Stomach (tissue), 8 donors: ENCODE measurements at regions not wholly inside any gene's neighbourhood (a gene's known extent, or its start where the extent isn't known, plus 50 kb on each side); places are given as distances from the start of the nearest gene placed in this dataset.

Source experiments
- DNase-seq, 2 donors: peaks; one replicate each; pipeline versions ENCODE4 v3.0.0 to v3.0.0-alpha.2; 2013 to 2019
- H3K27ac ChIP-seq, 5 donors: fragments of 200-600 bp in 4 of 5; sonication (generic) in 4 of 5; one replicate each; pipeline ENCODE4 v1.5.1; 2013 to 2019; ENCODE audit warnings: mild to moderate bottlenecking in 1 of 5, moderate library complexity in 1 of 5
- H3K27me3 ChIP-seq, 3 donors: fragments of 200-600 bp; sonication (generic); one replicate each; pipeline ENCODE4 v1.5.1; 2017 to 2019; ENCODE audit warnings: mixed run types in 1 of 3
- H3K36me3 ChIP-seq, 4 donors: fragments of 200-600 bp; sonication (generic); 1 replicate in 3 of 4; 2 replicates in 1 of 4; pipeline ENCODE4 v1.5.1; 2016 to 2019
- H3K4me1 ChIP-seq, 4 donors: fragments of 200-600 bp; sonication (generic); one replicate each; pipeline ENCODE4 v1.5.1; 2016 to 2019
- H3K4me3 ChIP-seq, 4 donors: fragments of 200-600 bp; sonication (generic) in 3 of 4; one replicate each; pipeline ENCODE4 v1.5.1; 2016 to 2019; ENCODE audit warnings: mild to moderate bottlenecking in 1 of 4
- H3K9me3 ChIP-seq, 4 donors: fragments of 200-600 bp; sonication (generic); one replicate each; pipeline ENCODE4 v1.5.1; 2016 to 2019
- CTCF ChIP-seq, 7 experiments: fragments of 450-650 bp in 4 of 7; fragments of 200-600 bp in 3 of 7; sonication (generic) in 3 of 7; IDR thresholded peaks; one replicate each; pipeline ENCODE4 v1.5.1; 2016 to 2019; ENCODE audit warnings: antibody characterized with exemption in 7 of 7, control low read depth in 2 of 7, mild to moderate bottlenecking in 1 of 7
- EP300 ChIP-seq: sonication (generic); formaldehyde crosslinking; IDR thresholded peaks from one replicate; pipeline ENCODE4 v1.6.1; 2017; ENCODE audit warnings: antibody characterized with exemption
- POLR2A ChIP-seq, 4 donors: fragments of 450-650 bp; IDR thresholded peaks; one replicate each; pipeline ENCODE4 v1.6.1; 2016; ENCODE audit warnings: antibody characterized with exemption in 4 of 4, control low read depth in 2 of 4, mild to moderate bottlenecking in 1 of 4, moderate library complexity in 1 of 4
- POLR2AphosphoS5 ChIP-seq, 3 donors: sonication (generic); formaldehyde crosslinking; IDR thresholded peaks; one replicate each; pipeline ENCODE4 v1.6.1; 2016; ENCODE audit warnings: antibody characterized with exemption in 3 of 3
- WGBS, 5 donors: extraction: QIAGEN DNeasy Blood & Tissue Kit in 3 of 5; methylation state at CpG; one replicate each; pipeline versions ENCODE4 v1.1.5 to v1.1.7; 2013 to 2018; 5-methylcytosine and 5-hydroxymethylcytosine counted together
- intact Hi-C: fragments of 100-400 bp; cut with DNase I; formaldehyde crosslinking; loops from one replicate; pipeline ENCODE4 v1.15.1; 2023; ENCODE audit warnings: low total_unique reads
- donor health status: healthy with polysubstance abuse.
- donor health status: Bipolar disorder and iron deficiency.
- donor health status: healthy.

GRCh38 chr4:180717451-180718033 is 1525.7 kb upstream of the TENM3 start:
- intact Hi-C loops, result no loop called here
- Histone ChIP-seq H3K4me3 (no peak overlapping the region), H3K27me3 (no peaks in the 10 kb centered on the region), H3K9me3 (no peaks in the 10 kb centered on the region), H3K4me1 (no peaks in the 10 kb centered on the region), H3K27ac (no peak overlapping the region), H3K36me3 (no peaks in the 10 kb centered on the region)
- TF ChIP-seq CTCF (IDR thresholded peaks at IDR 0.05), result no peak
- TF ChIP-seq EP300, result no peak
- TF ChIP-seq POLR2AphosphoS5 (IDR thresholded peaks at IDR 0.05), result no peak
- no peak for TF ChIP-seq POLR2A (IDR thresholded peaks at IDR 0.05)
- 57 to 75% (median 70%) methylated on average over 4 of the region's 4 CpGs for WGBS, 5 donors
- no peak for DNase-seq

DNA sequence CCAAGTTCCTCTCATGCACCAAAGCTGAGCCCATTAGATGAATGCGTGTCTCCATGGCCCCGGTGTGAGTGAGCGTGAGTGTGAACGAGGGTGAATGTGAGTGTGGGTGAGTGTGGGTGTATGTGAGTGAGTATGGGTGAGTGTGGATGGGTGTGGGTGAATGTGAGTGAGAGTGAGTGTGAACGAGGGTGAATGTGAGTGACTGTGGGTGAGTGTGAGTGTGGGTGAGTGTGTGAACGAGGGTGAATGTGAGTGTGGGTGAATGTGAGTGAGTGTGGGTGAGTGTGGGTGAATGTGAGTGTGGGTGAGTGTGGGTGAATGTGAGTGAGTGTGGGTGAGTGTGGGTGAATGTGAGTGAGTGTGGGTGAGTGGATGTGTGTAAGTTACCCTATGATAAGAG is 1521.8 kb upstream of the TENM3 start:
- TF ChIP-seq POLR2A (IDR thresholded peaks at IDR 0.05) (no peak), EP300 (no peak), CTCF (IDR thresholded peaks at IDR 0.05) (no peak), POLR2AphosphoS5 (IDR thresholded peaks at IDR 0.05) (no peak)
- H3K4me3 ChIP-seq, result no peak overlapping the region
- intact Hi-C loops, result no loop called here
- no peaks in the 10 kb centered on the region for H3K4me1 ChIP-seq
- no peaks in the 10 kb centered on the region for H3K36me3 ChIP-seq
- no peak overlapping the region for H3K27ac ChIP-seq
- no peaks in the 10 kb centered on the region for H3K9me3 ChIP-seq
- 66 to 86% (median 76%) methylated on average over 6 of the region's 6 CpGs for WGBS, 5 donors
- DNase-seq, result no peak
- no peaks in the 10 kb centered on the region for H3K27me3 ChIP-seq

DNA sequence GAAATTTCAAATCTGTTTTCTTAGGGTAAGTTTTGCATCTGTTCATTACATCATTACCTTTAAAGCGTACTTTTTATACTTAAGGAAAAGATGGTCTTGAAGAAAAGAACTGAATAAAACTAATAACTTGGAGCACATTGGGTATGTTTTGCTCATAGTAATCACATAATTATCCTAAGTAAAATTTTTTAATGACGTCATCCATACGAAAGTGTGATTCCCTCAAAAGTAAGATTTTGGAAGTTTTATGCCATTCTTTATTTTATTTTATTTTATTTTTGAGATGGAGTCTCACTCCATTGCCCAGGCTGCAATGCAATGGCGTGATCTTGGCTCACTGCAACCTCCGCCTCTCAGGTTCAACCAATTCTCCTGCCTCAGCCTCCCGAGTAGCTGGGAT is 1516.6 kb upstream of the TENM3 start:
- H3K36me3 ChIP-seq, result no peaks in the 10 kb centered on the region
- no peak for TF ChIP-seq CTCF (IDR thresholded peaks at IDR 0.05)
- TF ChIP-seq POLR2AphosphoS5 (IDR thresholded peaks at IDR 0.05), result no peak
- TF ChIP-seq EP300, result no peak
- no peak for TF ChIP-seq POLR2A (IDR thresholded peaks at IDR 0.05)
- H3K27me3 ChIP-seq, result no peaks in the 10 kb centered on the region
- no peaks in the 10 kb centered on the region for H3K4me1 ChIP-seq
- intact Hi-C loops, result no loop called here
- H3K4me3 ChIP-seq, result no peak overlapping the region
- 73 to 80% (median 74%) methylated on average over 6 of the region's 6 CpGs for WGBS, 5 donors
- DNase-seq, result no peak
- no peak overlapping the region for H3K27ac ChIP-seq
- no peaks in the 10 kb centered on the region for H3K9me3 ChIP-seq

- DNase-seq, result no peak
- no peak for TF ChIP-seq POLR2A (IDR thresholded peaks at IDR 0.05)
- no peak for TF ChIP-seq CTCF (IDR thresholded peaks at IDR 0.05)
- no peak for TF ChIP-seq POLR2AphosphoS5 (IDR thresholded peaks at IDR 0.05)
- no peak for TF ChIP-seq EP300
- Histone ChIP-seq H3K4me1 (no peaks in the 10 kb centered on the region), H3K27me3 (no peaks in the 10 kb centered on the region), H3K9me3 (no peaks in the 10 kb centered on the region), H3K36me3 (no peaks in the 10 kb centered on the region), H3K4me3 (no peak overlapping the region), H3K27ac (no peak overlapping the region)
- intact Hi-C loops, result no loop called here
- WGBS, 5 donors, result 69 to 77% (median 74%) methylated on average over 3 of the region's 3 CpGs
Measured at GRCh38 chr4:180727478-180727877, 1515.7 kb upstream of the TENM3 start.
